ENCODE measurements at regions not wholly inside any gene's neighbourhood (a gene's known extent, or its start where the extent isn't known, plus 50 kb on each side); places are given as distances from the start of the nearest gene placed in this dataset.

- no peak for DNase-seq
These were observed 406.4 kb downstream of the SNAPC1 start for GRCh38 chr14:62168564-62169155.

- no peak for DNase-seq
These were observed 417.3 kb downstream of the SNAPC1 start for GRCh38 chr14:62179367-62180018.

GRCh38 chr14:62181591-62181990 is 419.4 kb downstream of the SNAPC1 start:
- DNase-seq = no peak

GRCh38 chr14:62185078-62185477 is 422.9 kb downstream of the SNAPC1 start:
- no peak for DNase-seq

GRCh38 chr14:62187265-62187664 is 425.0 kb downstream of the SNAPC1 start:
- no peak for DNase-seq

- no peak for DNase-seq
These were observed 427.5 kb downstream of the SNAPC1 start for GRCh38 chr14:62189698-62190097.

- DNase-seq = no peak
These were observed 444.2 kb downstream of the SNAPC1 start for GRCh38 chr14:62206456-62206855.

- no peak for DNase-seq
These were observed 447.2 kb downstream of the SNAPC1 start for GRCh38 chr14:62209287-62209899.

GRCh38 chr14:62213516-62213915 is 451.3 kb downstream of the SNAPC1 start:
- no peak for DNase-seq

GRCh38 chr14:62216121-62216520 is 453.9 kb downstream of the SNAPC1 start:
- no peak for DNase-seq

GRCh38 chr14:62234849-62235248 is 472.6 kb downstream of the SNAPC1 start:
- DNase-seq = no peak

GRCh38 chr14:62244221-62244620 is 482.0 kb downstream of the SNAPC1 start:
- no peak for DNase-seq

- no peak for DNase-seq
These were observed 485.0 kb downstream of the SNAPC1 start for GRCh38 chr14:62247266-62247665.

- no peak for DNase-seq
These were observed 489.0 kb downstream of the SNAPC1 start for GRCh38 chr14:62251237-62251636.

GRCh38 chr14:62253171-62253570 is 491.0 kb downstream of the SNAPC1 start:
- no peak for DNase-seq

GRCh38 chr14:62253911-62254310 is 491.7 kb downstream of the SNAPC1 start:
- no peak for DNase-seq

- DNase-seq = no peak
These were observed 507.0 kb downstream of the SNAPC1 start for GRCh38 chr14:62269204-62269603.

- DNase-seq = no peak
These were observed 508.0 kb downstream of the SNAPC1 start for GRCh38 chr14:62270236-62270635.

- no peak for DNase-seq
These were observed 518.1 kb downstream of the SNAPC1 start for GRCh38 chr14:62280366-62280765.

- DNase-seq = no peak
These were observed 521.6 kb downstream of the SNAPC1 start for GRCh38 chr14:62283837-62284236.

- no peak for DNase-seq
These were observed 527.3 kb downstream of the SNAPC1 start for GRCh38 chr14:62289471-62289870.

GRCh38 chr14:62301080-62301479 is 538.9 kb downstream of the SNAPC1 start:
- DNase-seq = no peak

GRCh38 chr14:62301911-62302310 is 539.7 kb downstream of the SNAPC1 start:
- DNase-seq = no peak

GRCh38 chr14:62303437-62303836 is 541.2 kb downstream of the SNAPC1 start:
- DNase-seq = no peak

GRCh38 chr14:62304257-62304656 is 542.0 kb downstream of the SNAPC1 start:
- no peak for DNase-seq

Data from SIG-M5 (cell line).